Endothelial cell of hepatic sinusoid (primary cell): ENCODE measurements at regions not wholly inside any gene's neighbourhood (a gene's known extent, or its start where the extent isn't known, plus 50 kb on each side); places are given as distances from the start of the nearest gene placed in this dataset.

Experiments used
- in situ Hi-C: cut with HindIII; loops from 2 replicates; pipeline ENCODE4 v1.10.0; 2017; ENCODE audit warnings: low sequenced_read_pairs

DNA sequence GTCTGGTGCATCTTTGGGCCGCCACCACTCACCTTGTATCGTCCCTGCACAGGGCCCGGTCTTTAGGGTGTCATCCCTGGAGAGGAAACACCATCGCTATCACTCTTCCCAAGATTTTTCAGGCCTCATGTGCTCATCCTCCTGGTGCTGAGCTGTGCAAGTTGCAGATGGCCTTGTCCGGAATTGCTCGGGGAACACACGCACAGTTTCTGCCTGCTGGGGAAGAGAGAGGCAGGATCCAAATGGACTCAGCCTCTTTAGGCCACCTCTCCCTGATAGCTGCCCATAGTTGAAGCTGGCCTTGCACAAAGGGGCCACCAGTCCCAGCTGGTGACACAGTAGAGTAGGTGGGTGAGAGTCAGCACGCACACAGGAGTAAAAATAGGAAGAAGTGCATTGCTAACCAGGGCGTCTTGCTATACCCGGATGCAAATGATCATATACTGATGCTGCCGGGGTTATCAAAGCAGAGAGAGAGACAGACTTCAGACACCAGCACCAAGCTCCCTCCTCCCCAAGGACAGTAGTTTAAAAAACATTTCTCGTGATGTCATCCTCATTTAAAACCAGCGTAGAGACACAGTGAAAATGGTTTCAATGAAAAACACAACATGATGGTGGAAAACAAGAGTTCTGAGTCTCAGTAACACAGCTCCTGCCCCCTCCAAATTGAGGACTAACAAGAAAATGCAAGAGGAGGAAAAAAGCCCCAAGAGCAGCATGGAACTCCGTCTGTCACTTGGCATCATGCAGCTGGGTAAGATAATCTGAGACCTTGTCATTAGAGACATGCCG, 147.5 kb upstream of the NCK2 start:
- in situ Hi-C loops = no loop called here

DNA sequence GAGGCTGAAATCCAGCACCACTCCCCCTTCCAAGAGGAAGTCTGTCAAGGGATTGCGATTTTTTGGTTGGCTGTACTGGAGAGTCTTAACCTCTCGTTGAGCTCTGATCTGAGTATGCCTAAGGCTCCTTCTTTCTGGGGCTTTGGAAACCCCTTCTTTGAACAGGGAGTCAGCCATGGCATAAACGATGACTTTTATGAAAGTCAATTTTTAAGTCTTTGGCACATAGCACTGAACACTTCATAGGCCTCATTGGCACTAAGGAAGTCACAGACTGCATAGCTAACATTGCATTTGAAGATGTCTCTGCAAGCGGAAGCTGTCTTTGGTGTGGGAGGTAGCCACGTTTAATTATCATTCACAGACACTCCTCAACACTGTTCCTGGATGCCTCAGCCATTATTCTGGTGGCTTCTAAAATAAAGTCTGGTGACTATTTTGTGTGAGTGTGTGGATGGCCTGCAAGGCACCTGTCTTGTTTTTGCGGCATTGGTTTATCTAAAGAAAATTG, 148.2 kb upstream of the NCK2 start:
- in situ Hi-C loops = no loop called here

DNA sequence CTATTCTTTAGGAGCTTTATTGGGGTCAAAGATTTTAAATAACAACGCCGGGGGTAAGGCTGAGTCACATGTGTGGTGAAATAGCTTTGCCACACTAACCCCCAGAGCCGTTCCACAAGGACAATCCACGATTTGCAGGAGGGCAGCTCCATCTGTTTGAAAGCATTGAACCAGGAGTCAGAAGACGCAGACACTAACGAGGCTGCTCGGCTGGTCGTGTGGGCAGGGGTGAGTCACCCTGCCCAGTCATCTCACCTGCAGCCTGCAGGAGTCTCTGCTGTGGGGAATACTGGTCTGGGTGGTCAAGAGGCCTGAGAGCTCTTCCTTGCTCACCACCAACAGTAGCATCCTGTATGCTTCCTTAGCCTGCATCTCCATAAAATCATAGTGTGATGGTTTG, 149.2 kb upstream of the NCK2 start:
- in situ Hi-C loops = no loop called here

DNA sequence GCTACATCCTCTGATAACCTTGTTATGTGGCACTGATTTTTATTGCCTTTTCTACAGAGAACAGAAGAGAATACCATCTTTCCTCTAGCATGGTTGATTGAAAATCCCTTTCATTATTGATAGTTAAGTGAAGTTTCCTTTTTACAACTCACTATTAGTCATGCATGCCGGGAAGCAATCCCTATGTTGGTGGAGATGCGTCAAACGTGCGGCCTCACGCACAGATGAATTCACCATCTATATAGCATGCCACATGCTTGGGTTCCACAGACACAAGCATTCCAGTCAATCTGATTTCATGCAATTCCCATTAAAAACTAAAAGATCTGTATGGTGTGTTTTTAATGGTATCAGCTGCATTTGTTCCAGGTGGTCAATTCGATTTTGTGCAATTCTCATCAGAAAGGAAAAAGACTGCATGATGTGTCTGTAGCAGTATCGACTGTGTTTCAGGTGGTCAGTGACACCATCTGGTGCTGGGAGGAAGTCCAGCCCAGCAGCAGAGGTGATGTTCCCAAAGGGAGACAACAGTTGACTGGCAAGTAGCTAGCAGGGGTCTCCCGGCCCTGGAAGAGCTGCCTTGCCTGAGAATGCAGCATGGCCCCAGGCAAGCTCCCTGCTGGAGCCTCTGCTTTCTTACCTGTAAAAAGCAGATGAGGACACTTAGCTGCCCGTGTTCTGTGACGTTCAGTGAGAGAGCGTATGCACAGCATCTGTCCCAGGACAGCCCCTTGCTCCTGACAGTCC, 151.3 kb upstream of the NCK2 start:
- in situ Hi-C loops = no loop called here

DNA sequence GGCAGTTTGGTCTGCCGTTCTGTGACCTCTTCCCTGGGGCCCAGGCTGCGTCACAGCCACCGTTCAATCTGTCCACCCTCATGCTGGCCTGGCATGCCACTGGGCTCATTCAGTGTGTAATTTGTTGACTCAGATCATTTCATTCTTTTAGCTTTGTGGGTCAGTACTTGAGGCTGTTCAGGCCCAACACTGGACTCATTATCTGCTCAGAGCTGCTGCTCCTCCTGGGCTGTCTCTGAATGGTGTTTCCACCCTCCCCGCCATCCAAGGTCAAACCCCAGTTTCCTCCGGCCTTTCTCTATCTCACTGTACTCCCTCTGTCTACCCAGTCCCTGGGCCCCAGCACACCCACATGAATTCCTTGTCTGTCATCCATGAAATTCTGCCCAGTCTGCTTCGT, 152.4 kb upstream of the NCK2 start:
- in situ Hi-C loops = no loop called here

DNA sequence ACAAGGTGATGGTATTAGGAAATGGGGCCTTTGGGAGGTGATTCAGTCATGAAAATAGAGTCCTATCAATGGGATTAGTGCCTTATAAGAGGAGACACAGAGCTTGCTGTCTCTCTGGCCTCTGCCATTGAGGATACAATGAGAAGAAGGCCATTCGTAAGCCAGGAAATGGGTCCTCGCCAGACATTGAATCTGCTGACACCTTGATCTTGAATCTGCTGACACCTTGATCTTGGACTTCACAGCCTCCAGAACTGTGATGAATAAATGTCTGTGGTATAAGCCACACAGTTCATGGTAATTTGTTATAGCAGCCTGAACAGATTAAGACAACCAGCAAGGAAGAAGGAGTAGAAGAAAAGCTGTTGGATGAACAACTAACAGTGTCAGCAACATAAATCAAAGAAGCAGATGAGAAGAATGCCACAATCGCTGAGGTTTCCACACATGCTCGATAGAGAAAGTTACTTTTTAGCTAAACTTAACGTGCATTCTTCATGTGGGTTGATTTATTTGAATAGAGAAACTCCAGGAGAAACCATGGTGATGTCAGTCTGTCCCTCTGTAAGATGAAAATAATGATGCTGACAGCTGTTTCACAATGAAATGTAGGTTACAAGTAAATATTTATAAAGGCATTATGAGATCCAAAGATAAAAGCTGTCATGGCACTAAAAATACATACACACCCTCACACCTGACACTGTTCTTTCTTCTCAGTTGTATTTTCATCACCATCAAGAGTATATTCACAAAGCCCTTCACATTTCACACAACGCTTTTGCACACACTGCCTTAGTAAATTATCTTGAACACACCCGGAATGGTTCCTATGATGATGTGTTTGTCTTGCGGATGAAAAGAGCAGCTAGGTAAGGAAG, 153.7 kb upstream of the NCK2 start:
- in situ Hi-C loops = no loop called here

DNA sequence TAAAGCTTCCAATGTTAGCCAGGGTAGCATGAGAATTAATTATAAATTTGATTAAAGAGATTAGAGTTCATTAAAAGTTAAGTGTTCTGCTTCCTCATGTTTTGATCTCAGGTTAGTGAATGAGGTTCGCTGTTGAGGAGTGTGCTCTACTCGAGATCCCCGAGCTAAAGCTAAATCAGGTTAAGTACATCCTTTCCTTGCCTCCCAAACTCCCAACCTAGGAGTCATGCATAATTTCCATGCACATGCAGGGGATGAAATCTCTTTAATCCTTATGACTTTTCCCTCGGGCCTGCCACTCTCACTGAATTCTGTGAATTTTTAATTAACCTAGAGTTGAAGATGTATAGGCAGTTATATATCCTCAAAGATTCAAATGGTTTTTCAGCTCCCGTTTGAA, 156.1 kb upstream of the NCK2 start:
- in situ Hi-C loops = no loop called here

DNA sequence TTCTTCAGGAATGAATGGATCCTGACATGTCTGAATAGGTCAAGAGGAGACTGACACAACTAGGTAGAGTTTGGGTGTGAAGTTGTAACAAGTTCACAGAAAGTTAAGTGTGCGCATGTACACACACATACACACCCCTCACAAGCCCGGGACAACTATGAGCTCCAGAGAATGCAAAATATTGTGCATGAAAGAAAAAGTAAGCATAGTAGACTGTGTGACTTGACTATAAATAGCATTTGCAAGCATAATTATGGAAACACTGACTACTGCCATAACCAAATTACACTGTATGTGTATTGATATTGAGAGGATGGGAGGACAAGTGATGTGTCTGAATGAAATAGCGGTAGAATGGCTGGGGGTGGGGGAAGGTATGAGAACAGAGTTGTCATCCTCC, 157.1 kb upstream of the NCK2 start:
- in situ Hi-C loops = no loop called here

DNA sequence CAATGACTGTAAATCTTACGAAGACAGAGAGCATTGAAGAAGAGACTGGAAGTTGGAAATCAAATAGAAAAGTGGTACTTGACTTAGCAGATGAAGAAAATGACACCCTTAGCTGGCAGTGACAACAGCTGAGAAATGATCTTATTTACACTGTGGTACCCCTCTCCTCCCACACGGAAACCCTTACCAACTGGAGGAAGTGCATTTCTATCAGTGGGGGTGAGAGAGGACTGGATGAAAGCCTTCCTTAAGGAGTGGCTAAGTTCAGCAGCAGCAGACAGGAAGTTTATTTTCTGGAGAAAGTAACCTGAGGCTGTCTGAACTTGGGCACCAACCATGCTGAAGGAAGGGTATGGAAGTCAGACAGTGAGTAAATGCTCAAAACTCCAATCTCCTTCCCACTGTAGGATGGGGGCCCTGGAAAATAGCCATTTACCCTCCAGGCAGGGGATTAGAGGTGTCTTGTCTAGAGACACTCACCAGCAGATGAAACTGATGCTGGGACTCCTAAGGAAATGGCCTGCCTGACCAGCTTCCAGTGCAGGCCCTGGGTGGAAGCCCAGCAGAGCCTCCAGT, 160.2 kb upstream of the NCK2 start:
- in situ Hi-C loops = no loop called here

DNA sequence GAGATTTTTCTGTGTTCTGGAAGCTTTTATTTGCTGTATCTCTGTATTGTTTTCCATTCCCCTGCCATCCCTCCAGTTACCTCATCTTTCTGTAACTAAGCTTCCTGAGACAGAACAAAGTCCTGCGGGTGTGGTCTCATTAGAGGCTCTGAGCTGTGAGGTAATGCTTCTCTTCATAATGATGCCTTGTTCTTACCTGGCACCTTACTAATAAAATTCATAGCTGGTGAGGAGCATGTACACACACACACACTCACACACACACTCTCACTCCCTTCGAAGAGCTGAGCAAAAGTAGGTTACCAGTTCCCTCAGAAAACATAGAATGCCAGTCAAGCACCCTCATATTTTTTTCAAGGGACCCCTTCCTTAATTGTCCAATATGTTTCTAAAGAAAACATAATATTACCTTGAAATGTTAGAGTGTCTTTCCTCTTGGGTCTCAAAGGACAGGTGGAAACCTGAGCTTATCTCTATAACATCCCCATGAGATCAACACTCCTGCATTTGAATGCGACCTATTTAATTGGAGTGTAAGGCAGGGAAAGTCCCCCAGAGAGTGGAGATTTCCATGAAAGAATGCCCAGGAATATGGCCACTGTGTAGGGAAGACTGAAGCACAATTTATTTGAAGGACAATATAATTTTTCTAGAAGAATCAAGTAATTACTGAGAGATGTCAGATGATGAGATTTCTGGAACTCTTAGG, 161.6 kb upstream of the NCK2 start:
- in situ Hi-C loops = no loop called here

DNA sequence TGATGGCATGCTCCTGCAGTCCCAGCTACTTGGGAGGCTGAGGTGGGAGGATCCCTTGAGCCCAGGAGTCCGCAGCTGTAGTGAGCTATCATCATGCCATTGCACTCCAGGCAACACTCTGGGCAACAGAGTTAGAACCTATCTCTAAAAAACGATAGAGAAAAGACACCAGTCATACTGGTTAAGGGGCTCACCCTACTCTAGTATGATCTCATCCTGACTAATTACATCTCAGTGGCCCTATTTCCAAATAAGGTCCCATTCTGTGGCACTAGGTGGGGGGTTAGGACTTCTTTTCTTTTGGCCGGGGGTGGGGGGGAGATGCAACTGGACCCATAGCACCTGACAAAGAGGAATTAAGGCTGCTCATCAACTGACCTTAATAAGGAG, 163.2 kb upstream of the NCK2 start:
- in situ Hi-C loops = no loop called here

DNA sequence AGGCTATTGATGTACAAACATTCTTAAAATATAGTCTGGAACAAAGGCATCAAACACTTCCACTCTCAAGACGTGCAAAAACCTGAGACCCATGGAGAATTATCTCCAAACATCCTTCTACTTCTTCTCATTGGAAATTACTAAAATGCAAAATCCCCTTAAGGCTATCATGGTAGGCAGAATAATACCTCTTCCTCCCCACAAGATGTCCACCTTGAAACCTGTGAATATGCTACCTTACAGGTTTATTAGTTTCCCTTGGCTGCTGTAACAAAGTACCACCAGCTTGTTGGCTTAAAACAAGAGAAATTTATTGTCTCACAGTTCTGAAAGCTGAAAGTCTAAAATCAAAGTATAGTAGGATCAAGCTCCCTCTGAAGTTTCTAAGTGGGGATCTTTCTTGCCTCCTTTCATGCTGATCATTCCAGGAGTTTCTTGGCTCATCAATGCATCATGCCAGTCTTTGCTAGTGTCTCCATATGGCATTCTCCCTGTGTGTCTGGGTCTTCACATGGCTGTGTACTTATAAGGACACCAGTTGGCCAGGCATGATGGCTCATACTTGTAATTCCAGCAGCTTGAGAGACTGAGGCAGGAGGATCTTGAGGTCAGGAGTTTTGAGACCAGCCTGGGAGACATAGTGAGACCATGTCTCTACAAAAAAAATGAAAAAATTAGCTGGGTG, 163.7 kb upstream of the NCK2 start:
- in situ Hi-C loops = no loop called here

DNA sequence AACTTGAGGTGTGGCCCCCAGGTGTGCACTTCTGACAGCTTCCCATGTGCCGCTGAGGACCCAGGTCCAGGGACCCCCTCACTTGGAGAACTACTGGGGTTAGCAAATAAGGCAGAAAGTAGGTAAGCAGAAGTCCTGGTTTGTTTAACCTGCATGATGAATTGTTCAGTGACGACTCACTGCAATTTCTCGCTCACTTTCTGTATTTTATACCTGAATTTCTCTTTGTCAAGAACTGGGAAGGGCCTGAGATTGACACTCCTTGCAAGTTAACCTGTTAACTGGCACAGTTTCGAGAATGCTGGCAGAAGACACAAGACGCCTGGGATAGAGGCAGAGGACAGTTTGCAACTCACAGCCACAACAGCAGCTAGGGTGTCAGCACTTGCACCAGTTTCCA, 164.5 kb upstream of the NCK2 start:
- in situ Hi-C loops = no loop called here

DNA sequence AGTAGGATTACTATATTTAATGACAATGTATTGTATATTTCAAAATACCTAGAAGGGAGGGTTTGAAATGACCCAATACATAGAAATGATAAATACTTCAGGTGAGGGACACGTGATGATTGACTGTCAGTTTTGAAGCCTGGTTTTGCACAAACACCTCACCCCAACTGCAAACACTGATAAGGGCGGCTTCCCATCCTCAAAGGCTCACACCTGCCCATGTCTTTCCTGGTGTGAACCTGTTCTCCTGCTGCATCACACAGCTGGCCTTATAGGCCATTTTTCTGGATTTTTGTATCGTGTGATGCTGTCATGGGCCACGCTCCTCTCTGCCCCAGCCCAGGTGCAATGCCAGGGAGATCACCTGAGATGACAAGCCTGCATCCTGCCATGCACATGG, 166.5 kb upstream of the NCK2 start:
- in situ Hi-C loops = no loop called here

DNA sequence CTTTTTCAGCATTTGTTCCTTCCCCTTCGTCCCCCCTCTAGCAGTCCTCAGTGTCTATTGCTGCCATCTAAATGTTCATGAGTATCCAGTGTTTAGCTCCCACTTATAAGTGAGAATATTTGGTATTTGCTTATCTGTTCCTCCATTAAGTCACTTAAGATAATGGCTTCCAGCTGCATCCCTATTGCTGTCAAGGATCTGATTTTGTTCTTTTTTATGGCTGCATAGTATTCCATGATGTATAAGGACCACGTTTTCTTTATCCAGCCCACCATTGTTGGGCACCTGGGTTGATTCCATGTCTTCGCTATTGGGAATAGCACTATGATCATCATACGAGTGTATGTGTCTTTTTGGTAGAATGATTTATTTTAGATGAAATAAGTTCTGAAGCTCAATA, 166.9 kb upstream of the NCK2 start:
- in situ Hi-C loops = no loop called here

DNA sequence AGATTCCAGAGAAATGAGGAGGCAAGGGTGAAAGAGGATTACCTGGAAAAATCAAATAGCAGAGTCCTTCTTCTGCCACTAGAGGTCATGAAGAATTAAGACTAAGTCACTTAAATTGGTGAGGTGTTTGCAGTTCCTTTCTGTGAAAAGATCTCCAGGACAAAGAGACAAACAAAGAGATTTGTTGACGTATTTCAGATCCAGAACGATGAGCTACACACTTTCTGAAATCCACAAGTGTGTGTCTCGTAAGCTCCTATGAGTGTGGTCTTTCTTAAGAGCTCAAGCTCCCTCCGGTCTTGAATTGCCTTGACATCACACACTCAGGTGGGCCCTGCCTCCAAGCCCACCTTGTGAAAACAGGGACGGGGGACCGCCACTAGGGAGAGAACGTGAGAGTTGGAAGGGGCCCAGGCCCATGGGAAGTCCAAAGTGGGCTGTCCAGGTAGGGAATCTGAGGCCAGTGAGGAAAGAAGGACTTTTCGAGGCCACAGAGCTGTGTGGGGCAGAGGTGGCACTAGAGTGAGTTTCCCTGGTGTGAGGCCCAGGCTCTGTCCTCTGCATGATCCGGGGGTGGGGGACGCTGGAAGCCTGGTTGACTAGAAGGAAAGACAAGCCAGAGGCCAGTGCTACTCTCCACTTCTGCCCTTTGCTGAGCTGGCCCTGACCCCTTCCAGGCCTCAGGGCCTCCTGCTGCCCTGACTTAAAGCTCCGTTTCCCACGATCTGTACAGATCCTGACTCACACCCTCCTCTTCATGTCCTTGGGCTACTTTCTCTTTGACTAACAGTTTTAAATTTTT, 168.1 kb upstream of the NCK2 start:
- in situ Hi-C loops = no loop called here

DNA sequence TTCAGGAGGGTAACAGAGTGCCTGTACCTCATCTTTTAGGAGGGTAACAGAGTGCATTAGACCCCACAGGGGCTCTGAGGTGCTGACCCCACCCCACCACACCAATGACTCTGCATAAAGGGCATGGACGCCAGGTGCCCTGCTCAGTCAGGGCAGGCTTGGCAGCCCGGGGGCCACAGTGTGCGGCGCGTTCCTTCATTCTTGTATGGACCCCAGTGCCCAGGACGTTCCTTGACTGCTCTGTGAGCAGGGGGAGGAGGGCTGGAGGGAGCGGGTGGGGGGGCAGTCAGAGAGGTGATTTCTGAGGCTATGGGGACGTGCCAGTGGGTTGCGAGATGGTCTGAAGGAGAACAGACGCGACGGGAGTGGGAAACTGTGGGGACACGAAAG, 168.7 kb upstream of the NCK2 start:
- in situ Hi-C loops = no loop called here

DNA sequence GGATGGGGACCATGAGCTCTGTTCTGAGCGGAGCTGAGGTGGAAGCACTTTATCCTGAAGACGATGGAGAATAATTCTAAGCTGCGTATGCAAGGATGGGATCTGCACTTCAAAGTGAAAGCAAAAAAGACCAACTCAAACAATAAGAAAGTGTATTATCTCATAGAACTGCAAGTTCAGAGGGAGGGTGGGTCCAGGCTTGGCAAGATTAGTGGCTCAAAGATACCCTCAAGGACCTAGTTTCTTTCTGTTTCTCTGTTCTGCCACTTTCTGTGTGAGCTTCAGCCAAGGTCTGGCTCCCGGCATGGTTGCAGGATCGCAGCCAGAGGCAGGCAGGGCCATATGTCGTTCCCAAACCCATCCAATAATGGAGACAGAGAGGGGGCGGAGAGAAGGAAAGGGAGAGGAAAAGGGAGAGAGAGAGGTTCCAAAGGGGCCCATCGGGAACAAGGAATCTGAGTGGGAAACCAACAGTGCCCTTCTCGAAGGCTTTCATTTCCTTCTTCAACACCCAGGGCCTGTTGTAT, 169.2 kb upstream of the NCK2 start:
- in situ Hi-C loops = no loop called here
